Femur (tissue), 1 donor: ENCODE measurements at regions not wholly inside any gene's neighbourhood (a gene's known extent, or its start where the extent isn't known, plus 50 kb on each side); places are given as distances from the start of the nearest gene placed in this dataset.

Experiments
- DNase-seq: peaks from one replicate; pipeline ENCODE4 v3.0.0-alpha.2; 2017

GRCh38 chr18:56167366-56167765 is 471.0 kb downstream of the TXNL1 start:
- DNase-seq = no peak

GRCh38 chr18:56166914-56167313 is 471.5 kb downstream of the TXNL1 start:
- DNase-seq = no peak

- no peak for DNase-seq
Observed at GRCh38 chr18:56165601-56166355, 472.6 kb downstream of the TXNL1 start.

GRCh38 chr18:56162311-56163265 is 475.8 kb downstream of the TXNL1 start:
- no peak for DNase-seq

GRCh38 chr18:56161566-56162260 is 476.7 kb downstream of the TXNL1 start:
- DNase-seq = no peak

GRCh38 chr18:56158676-56159075 is 479.7 kb downstream of the TXNL1 start:
- DNase-seq = no peak

- no peak for DNase-seq
Observed at GRCh38 chr18:56157541-56157940, 480.9 kb downstream of the TXNL1 start.

GRCh38 chr18:56152551-56153310 is 485.7 kb downstream of the TXNL1 start:
- no peak for DNase-seq

- no peak for DNase-seq
Observed at GRCh38 chr18:56148373-56148772, 490.0 kb downstream of the TXNL1 start.

- DNase-seq = no peak
Observed at GRCh38 chr18:56146565-56146964, 491.8 kb downstream of the TXNL1 start.

GRCh38 chr18:56142001-56142400 is 496.4 kb downstream of the TXNL1 start:
- no peak for DNase-seq

GRCh38 chr18:56139792-56140254 is 498.6 kb downstream of the TXNL1 start:
- DNase-seq = no peak

- no peak for DNase-seq
Observed at GRCh38 chr18:56139372-56139771, 499.0 kb downstream of the TXNL1 start.

- DNase-seq = no peak
Observed at GRCh38 chr18:56136105-56136504, 502.3 kb downstream of the TXNL1 start.

- no peak for DNase-seq
Observed at GRCh38 chr18:56130481-56130880, 507.9 kb downstream of the TXNL1 start.

GRCh38 chr18:56128153-56128791 is 510.1 kb downstream of the TXNL1 start:
- DNase-seq = no peak

- no peak for DNase-seq
Observed at GRCh38 chr18:56127322-56128099, 510.9 kb downstream of the TXNL1 start.

GRCh38 chr18:56124186-56124585 is 514.2 kb downstream of the TXNL1 start:
- no peak for DNase-seq

- no peak for DNase-seq
Observed at GRCh38 chr18:56121669-56122068, 516.7 kb downstream of the TXNL1 start.

- no peak for DNase-seq
Observed at GRCh38 chr18:56120782-56121181, 517.6 kb downstream of the TXNL1 start.

GRCh38 chr18:56119681-56120080 is 518.7 kb downstream of the TXNL1 start:
- DNase-seq = no peak
